ENCODE measurements at regions not wholly inside any gene's neighbourhood (a gene's known extent, or its start where the extent isn't known, plus 50 kb on each side); places are given as distances from the start of the nearest gene placed in this dataset.

GRCh38 chr6:27020553-27020880, 227.0 kb upstream of the PRSS16 start:
- TF ChIP-seq TAF1 (IDR thresholded peaks at IDR 0.05; ENCODE audit: low read depth, low read length) = no peak
- TF ChIP-seq POLR2A (IDR thresholded peaks at IDR 0.05; ENCODE audit: low read depth, low read length) = no peak
- no peak for TF ChIP-seq POLR2AphosphoS5 (IDR thresholded peaks at IDR 0.05; ENCODE audit: low read depth, low read length)
- TF ChIP-seq SPI1 (IDR thresholded peaks at IDR 0.05; ENCODE audit: low read depth, low read length) = no peak
- TF ChIP-seq POU2F2 (IDR thresholded peaks at IDR 0.05; ENCODE audit: low read depth, low read length) = no peak

Data from GM12891 (cell line).